ENCODE measurements at regions not wholly inside any gene's neighbourhood (a gene's known extent, or its start where the extent isn't known, plus 50 kb on each side); places are given as distances from the start of the nearest gene placed in this dataset.

DNA sequence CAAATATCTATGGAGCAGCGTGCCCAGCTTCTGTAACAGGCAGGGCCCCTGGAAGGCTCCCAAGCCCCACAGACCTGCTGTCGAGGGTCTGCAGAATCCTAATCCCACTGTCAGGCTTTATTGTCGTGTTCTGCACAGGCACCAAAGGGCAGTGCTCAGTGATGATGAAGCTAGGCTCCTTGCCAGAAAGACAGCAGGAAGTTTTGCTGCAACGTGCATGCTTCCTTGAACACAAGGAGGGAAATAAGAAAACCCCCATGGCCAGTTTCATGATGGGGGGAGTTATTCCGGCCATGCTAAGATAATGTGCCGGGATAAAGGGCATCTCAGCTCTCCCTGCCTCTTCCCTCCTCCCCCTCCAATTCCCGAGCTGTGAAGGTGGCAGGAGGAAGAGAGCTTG, 109.4 kb upstream of the KCNG1 start:
- H3K27me3 ChIP-seq (ENCODE audit: control insufficient read depth in 2 of 2, insufficient read depth in 2 of 2, low read length in 2 of 2) = peaks cover 16 to 46% of the 10 kb centered on the region in 2 experiments; a peak in 3 of 5 replicates
- no peak for ATAC-seq
- DNase-seq (ENCODE audit: extremely low read depth in 1 of 4, low spot score in 3 of 4) = no peak
- TF ChIP-seq U2AF2 (optimal IDR thresholded peaks at IDR 0.05; ENCODE audit: low read depth, low read length) (no peak), ZNF146 (CRISPR knock-in tag; IDR thresholded peaks at IDR 0.05; ENCODE audit: unreplicated experiment) (no peak), ZNF431 (CRISPR knock-in tag; IDR thresholded peaks at IDR 0.05) (no peak), DNMT1 (IDR thresholded peaks at IDR 0.05) (no peak), TRIM24 (IDR thresholded peaks at IDR 0.05) (no peak)
- TF ChIP-seq, protein P1, sequence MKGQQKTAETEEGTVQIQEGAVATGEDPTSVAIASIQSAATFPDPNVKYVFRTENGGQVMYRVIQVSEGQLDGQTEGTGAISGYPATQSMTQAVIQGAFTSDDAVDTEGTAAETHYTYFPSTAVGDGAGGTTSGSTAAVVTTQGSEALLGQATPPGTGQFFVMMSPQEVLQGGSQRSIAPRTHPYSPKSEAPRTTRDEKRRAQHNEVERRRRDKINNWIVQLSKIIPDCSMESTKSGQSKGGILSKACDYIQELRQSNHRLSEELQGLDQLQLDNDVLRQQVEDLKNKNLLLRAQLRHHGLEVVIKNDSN (CRISPR knock-in tag; IDR thresholded peaks at IDR 0.05) = no peak
- ChIA-PET POLR2A (interaction anchor here (0.6 to 1.2 kb wide), 4 partner anchors 11 to 119 kb away, joined by 3 to 4 read pairs (median 3); no protein-coding TSS in a partner anchor), CTCF (ENCODE audit: low intra/inter-chr PET ratio) (no interaction called here)
- H3K4me2 ChIP-seq (ENCODE audit: insufficient read depth, low read length) = no peak overlapping the region
- intact Hi-C loops (cut with micrococcal nuclease) (no loop called here), in situ Hi-C loops (cut with MboI) (no loop called here)
- no peaks in the 10 kb centered on the region for H3K9me3 ChIP-seq (replicated peaks; ENCODE audit: control insufficient read depth, insufficient read depth, low read depth, low read length)
- FAIRE-seq = no peak
- no peaks in the 10 kb centered on the region for H3K79me2 ChIP-seq (ENCODE audit: control insufficient read depth, insufficient read depth, low read length)
- H3K36me3 ChIP-seq (ENCODE audit: control insufficient read depth, insufficient read depth, low read length) = no peaks in the 10 kb centered on the region
- no TSS peak for BruUV-seq (replicated peaks)
- 2% methylated on average over 7 of the region's 7 CpGs for WGBS (ENCODE audit: insufficient coverage, low coverage, missing lambda C conversion rate)
- no peaks in the 10 kb centered on the region for H4K20me1 ChIP-seq (replicated peaks; ENCODE audit: control insufficient read depth, insufficient read depth, low read length)
- no peak overlapping the region for H3K9ac ChIP-seq (ENCODE audit: insufficient read depth in 1 of 2, low read depth in 2 of 2, low read length in 2 of 2)
- H3K9me1 ChIP-seq (ENCODE audit: control insufficient read depth, insufficient read depth, low read length) = no peaks in the 10 kb centered on the region
- H3K4me3 ChIP-seq = no peak overlapping the region
- no peaks in the 10 kb centered on the region for H3K4me1 ChIP-seq (replicated peaks in 1 of 2; ENCODE audit: control insufficient read depth in 2 of 2, insufficient read depth in 2 of 2, low read length in 2 of 2)
- no peak overlapping the region for H2AFZ ChIP-seq (ENCODE audit: low read depth, low read length)
- no peak overlapping the region for H3K27ac ChIP-seq (ENCODE audit: extremely low read depth, low read depth, low read length)

DNA sequence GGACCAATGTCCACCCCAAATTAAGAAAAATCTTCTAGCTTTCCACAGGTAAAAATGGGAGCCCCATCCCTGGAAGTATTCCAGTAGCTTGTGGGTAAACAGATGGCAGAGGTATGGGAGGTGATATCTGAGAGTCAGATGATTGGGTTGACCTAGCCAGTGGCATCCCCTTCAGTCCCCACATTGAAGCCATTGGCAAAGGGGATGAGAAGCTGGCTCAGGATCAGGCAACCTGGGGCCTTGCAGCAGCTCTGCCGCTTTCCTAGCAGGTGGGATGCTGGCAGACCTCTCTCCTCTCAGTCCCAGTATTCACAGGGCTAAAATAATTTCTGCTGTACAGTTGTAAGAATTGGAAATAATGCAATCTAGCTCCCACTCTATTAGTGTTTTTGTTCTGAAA, 108.9 kb upstream of the KCNG1 start:
- Histone ChIP-seq H3K4me1 (replicated peaks in 1 of 2; ENCODE audit: control insufficient read depth in 2 of 2, insufficient read depth in 2 of 2, low read length in 2 of 2) (no peaks in the 10 kb centered on the region), H2AFZ (ENCODE audit: low read depth, low read length) (no peak overlapping the region), H3K9me3 (replicated peaks; ENCODE audit: control insufficient read depth, insufficient read depth, low read depth, low read length) (no peaks in the 10 kb centered on the region), H3K9me1 (ENCODE audit: control insufficient read depth, insufficient read depth, low read length) (no peaks in the 10 kb centered on the region), H3K36me3 (ENCODE audit: control insufficient read depth, insufficient read depth, low read length) (no peaks in the 10 kb centered on the region), H4K20me1 (replicated peaks; ENCODE audit: control insufficient read depth, insufficient read depth, low read length) (no peaks in the 10 kb centered on the region), H3K79me2 (ENCODE audit: control insufficient read depth, insufficient read depth, low read length) (no peaks in the 10 kb centered on the region), H3K4me2 (ENCODE audit: insufficient read depth, low read length) (no peak overlapping the region), H3K27ac (ENCODE audit: extremely low read depth, low read depth, low read length) (no peak overlapping the region), H3K27me3 (ENCODE audit: control insufficient read depth in 2 of 2, insufficient read depth in 2 of 2, low read length in 2 of 2) (peaks cover 19 to 48% of the 10 kb centered on the region in 2 experiments; a peak in 3 of 5 replicates), H3K4me3 (no peak overlapping the region), H3K9ac (ENCODE audit: insufficient read depth in 1 of 2, low read depth in 2 of 2, low read length in 2 of 2) (no peak overlapping the region)
- POLR2A ChIA-PET = interaction anchor here (1.1 to 1.2 kb wide), 3 partner anchors 11 to 80 kb away, joined by 3 read pairs; no protein-coding TSS in a partner anchor
- WGBS (ENCODE audit: insufficient coverage, low coverage, missing lambda C conversion rate) = 0% methylated on average over 1 of the region's 1 CpG
- no TSS peak for BruUV-seq (replicated peaks)
- FAIRE-seq (no peak), DNase-seq (ENCODE audit: extremely low read depth in 1 of 4, low spot score in 3 of 4) (no peak), ATAC-seq (no peak)
- CTCF ChIA-PET (ENCODE audit: low intra/inter-chr PET ratio) = no interaction called here
- in situ Hi-C loops (cut with MboI) (no loop called here), intact Hi-C loops (cut with micrococcal nuclease) (no loop called here)
- TF ChIP-seq KAT8 (IDR thresholded peaks at IDR 0.05; ENCODE audit: low read depth) (no peak), TEAD4 (IDR thresholded peaks at IDR 0.05; ENCODE audit: low read length) (no peak), TEAD4 (CRISPR knock-in tag; IDR thresholded peaks at IDR 0.05; ENCODE audit: borderline replicate concordance) (no peak), SNIP1 (IDR thresholded peaks at IDR 0.05; ENCODE audit: low read depth) (no peak), ESRRA (IDR thresholded peaks at IDR 0.05; ENCODE audit: borderline replicate concordance, low read depth) (no peak), MEIS2 (IDR thresholded peaks at IDR 0.05; ENCODE audit: partially characterized antibody) (no peak), ZNF347 (CRISPR knock-in tag; IDR thresholded peaks at IDR 0.05; ENCODE audit: low read depth) (no peak), STAT5A (IDR thresholded peaks at IDR 0.05; ENCODE audit: borderline replicate concordance, low read length) (no peak)
- TF ChIP-seq, protein P2, sequence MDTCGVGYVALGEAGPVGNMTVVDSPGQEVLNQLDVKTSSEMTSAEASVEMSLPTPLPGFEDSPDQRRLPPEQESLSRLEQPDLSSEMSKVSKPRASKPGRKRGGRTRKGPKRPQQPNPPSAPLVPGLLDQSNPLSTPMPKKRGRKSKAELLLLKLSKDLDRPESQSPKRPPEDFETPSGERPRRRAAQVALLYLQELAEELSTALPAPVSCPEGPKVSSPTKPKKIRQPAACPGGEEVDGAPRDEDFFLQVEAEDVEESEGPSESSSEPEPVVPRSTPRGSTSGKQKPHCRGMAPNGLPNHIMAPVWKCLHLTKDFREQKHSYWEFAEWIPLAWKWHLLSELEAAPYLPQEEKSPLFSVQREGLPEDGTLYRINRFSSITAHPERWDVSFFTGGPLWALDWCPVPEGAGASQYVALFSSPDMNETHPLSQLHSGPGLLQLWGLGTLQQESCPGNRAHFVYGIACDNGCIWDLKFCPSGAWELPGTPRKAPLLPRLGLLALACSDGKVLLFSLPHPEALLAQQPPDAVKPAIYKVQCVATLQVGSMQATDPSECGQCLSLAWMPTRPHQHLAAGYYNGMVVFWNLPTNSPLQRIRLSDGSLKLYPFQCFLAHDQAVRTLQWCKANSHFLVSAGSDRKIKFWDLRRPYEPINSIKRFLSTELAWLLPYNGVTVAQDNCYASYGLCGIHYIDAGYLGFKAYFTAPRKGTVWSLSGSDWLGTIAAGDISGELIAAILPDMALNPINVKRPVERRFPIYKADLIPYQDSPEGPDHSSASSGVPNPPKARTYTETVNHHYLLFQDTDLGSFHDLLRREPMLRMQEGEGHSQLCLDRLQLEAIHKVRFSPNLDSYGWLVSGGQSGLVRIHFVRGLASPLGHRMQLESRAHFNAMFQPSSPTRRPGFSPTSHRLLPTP (IDR thresholded peaks at IDR 0.05; ENCODE audit: borderline replicate concordance, extremely low read depth, insufficient read length) = no peak

All from K562 (cell line).